SU-DHL-6 (cell line): ENCODE measurements at regions not wholly inside any gene's neighbourhood (a gene's known extent, or its start where the extent isn't known, plus 50 kb on each side); places are given as distances from the start of the nearest gene placed in this dataset.

Experiments used
- H2AFZ ChIP-seq: fragments of 200-600 bp; sonication (generic); 2 replicates; pipeline ENCODE4 v1.6.1; 2014; ENCODE audit warnings: low read depth, mild to moderate bottlenecking, moderate library complexity, mixed read lengths, antibody characterized with exemption, low read length; ENCODE audit not compliant: severe bottlenecking
- H3F3A ChIP-seq: fragments of 200-600 bp; shearing (Covaris generic); 2 replicates; pipeline ENCODE4 v1.6.0; 2016; ENCODE audit warnings: antibody characterized with exemption, mild to moderate bottlenecking; ENCODE audit not compliant: insufficient read depth
- H3K27ac ChIP-seq: fragments of 200-600 bp; sonication (generic); 2 replicates; pipeline ENCODE4 v1.5.1; 2016; ENCODE audit warnings: low read depth, mild to moderate bottlenecking, low read length, moderate library complexity, mixed read lengths
- H3K27me3 ChIP-seq: fragments of 200-600 bp; sonication (generic), shearing (Covaris generic); 2 replicates; pipeline ENCODE4 v1.6.0; 2014; ENCODE audit warnings: mild to moderate bottlenecking, low read length
- H3K36me3 ChIP-seq: fragments of 200-600 bp; sonication (generic); 2 replicates; pipeline ENCODE4 v1.6.1; 2014; ENCODE audit warnings: mild to moderate bottlenecking, low read length, mixed read lengths
- H3K4me2 ChIP-seq: fragments of 300-600, 200-600 bp; shearing (Covaris generic), sonication (generic); 2 replicates; pipeline ENCODE4 v1.6.0; 2014; ENCODE audit warnings: low read length, low read depth, mild to moderate bottlenecking; ENCODE audit not compliant: poor library complexity, severe bottlenecking
- H3K4me3 ChIP-seq: fragments of 200-600 bp; sonication (generic); 2 replicates; pipeline ENCODE4 v1.5.1; 2014; ENCODE audit warnings: antibody characterized with exemption, low read length, mild to moderate bottlenecking, mixed read lengths; ENCODE audit not compliant: insufficient read depth, poor library complexity, severe bottlenecking
- H3K79me2 ChIP-seq: fragments of 200-600 bp; sonication (generic); 2 replicates; pipeline ENCODE4 v1.6.1; 2014; ENCODE audit warnings: mild to moderate bottlenecking, low read length, moderate library complexity; ENCODE audit not compliant: insufficient read depth
- H3K9ac ChIP-seq: fragments of 200-600 bp; sonication (generic); 2 replicates; pipeline ENCODE4 v1.7.0; 2014; ENCODE audit warnings: mild to moderate bottlenecking, low read length
- H3K9me2 ChIP-seq: fragments of 200-600 bp; sonication (generic); replicated peaks from 2 replicates; pipeline ENCODE4 v1.6.1; 2014; ENCODE audit warnings: low read length; ENCODE audit not compliant: insufficient read depth
- H3K9me3 ChIP-seq: fragments of 200-600 bp; sonication (generic); 2 replicates; pipeline ENCODE4 v1.6.1; 2014; ENCODE audit warnings: low read length, mixed read lengths; ENCODE audit not compliant: insufficient read depth
- H4K20me1 ChIP-seq: fragments of 200-600 bp; sonication (generic); 2 replicates; pipeline ENCODE4 v1.6.1; 2014; ENCODE audit warnings: low read depth, mild to moderate bottlenecking, antibody characterized with exemption, low read length, moderate library complexity, mixed read lengths
- EZH2phosphoT487 ChIP-seq: fragments of 200-600 bp; sonication (generic), shearing (Covaris generic); conservative IDR thresholded peaks from 2 replicates; pipeline ENCODE4 v1.6.1; 2018; ENCODE audit warnings: mild to moderate bottlenecking, antibody characterized with exemption, low read length, moderate library complexity, mixed read lengths
- TF ChIP-seq, protein P1 (sequence below): fragments of 200-600 bp; sonication (generic); IDR thresholded peaks from one replicate; pipeline ENCODE4 v1.5.1; 2017; ENCODE audit warnings: antibody characterized with exemption, mild to moderate bottlenecking, low read length, moderate library complexity; ENCODE audit not compliant: insufficient read depth, poor library complexity, severe bottlenecking

- no peak overlapping the region for H3K4me2 ChIP-seq
- no peak overlapping the region for H3K4me3 ChIP-seq
- no peaks in the 10 kb centered on the region for H3K9me2 ChIP-seq
- no peak overlapping the region for H3K27ac ChIP-seq
- no peaks in the 10 kb centered on the region for H4K20me1 ChIP-seq
- no peaks in the 10 kb centered on the region for H3K36me3 ChIP-seq
- no peaks in the 10 kb centered on the region for H3K27me3 ChIP-seq
- H3K9me3 ChIP-seq: no peaks in the 10 kb centered on the region
- no peaks in the 10 kb centered on the region for H3K79me2 ChIP-seq
- no peak overlapping the region for H3K9ac ChIP-seq
- no peak overlapping the region for H2AFZ ChIP-seq
- TF ChIP-seq EZH2phosphoT487: no peak
- TF ChIP-seq, protein P1, sequence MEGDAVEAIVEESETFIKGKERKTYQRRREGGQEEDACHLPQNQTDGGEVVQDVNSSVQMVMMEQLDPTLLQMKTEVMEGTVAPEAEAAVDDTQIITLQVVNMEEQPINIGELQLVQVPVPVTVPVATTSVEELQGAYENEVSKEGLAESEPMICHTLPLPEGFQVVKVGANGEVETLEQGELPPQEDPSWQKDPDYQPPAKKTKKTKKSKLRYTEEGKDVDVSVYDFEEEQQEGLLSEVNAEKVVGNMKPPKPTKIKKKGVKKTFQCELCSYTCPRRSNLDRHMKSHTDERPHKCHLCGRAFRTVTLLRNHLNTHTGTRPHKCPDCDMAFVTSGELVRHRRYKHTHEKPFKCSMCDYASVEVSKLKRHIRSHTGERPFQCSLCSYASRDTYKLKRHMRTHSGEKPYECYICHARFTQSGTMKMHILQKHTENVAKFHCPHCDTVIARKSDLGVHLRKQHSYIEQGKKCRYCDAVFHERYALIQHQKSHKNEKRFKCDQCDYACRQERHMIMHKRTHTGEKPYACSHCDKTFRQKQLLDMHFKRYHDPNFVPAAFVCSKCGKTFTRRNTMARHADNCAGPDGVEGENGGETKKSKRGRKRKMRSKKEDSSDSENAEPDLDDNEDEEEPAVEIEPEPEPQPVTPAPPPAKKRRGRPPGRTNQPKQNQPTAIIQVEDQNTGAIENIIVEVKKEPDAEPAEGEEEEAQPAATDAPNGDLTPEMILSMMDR: no peak
- H3F3A ChIP-seq: no peaks in the 10 kb centered on the region
These were observed 141.0 kb downstream of the NR4A2 start for GRCh38 chr2:156191527-156191926.

DNA sequence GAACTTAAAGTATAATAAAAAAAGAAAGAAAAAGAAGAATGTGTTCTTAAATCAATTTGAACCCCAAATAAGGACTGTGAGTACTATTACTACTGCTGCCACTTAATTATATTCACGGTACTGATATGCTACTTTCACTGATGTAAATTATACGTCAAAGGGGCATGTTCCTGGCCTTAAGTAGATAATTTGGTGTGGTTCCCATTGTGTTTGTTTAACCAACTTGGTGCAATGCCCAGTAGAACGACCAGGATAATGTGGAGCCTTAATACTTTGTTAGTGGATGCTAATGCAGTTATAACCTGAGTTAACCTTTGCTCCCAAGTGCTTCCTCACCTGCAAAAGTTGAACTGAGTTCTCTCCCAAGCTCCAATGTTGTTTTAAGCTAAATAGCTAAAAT lies 142.0 kb downstream of the NR4A2 start:
- Histone ChIP-seq H4K20me1 (no peaks in the 10 kb centered on the region), H3K36me3 (no peaks in the 10 kb centered on the region), H3K27me3 (no peaks in the 10 kb centered on the region), H3K27ac (no peak overlapping the region), H3K9ac (no peak overlapping the region), H3K79me2 (no peaks in the 10 kb centered on the region), H3K4me2 (no peak overlapping the region), H2AFZ (no peak overlapping the region), H3K9me2 (no peaks in the 10 kb centered on the region), H3K4me3 (no peak overlapping the region), H3K9me3 (no peaks in the 10 kb centered on the region), H3F3A (no peaks in the 10 kb centered on the region)
- TF ChIP-seq, protein P1: no peak

- no peaks in the 10 kb centered on the region for H3K27me3 ChIP-seq
These were observed 142.9 kb downstream of the NR4A2 start for GRCh38 chr2:156189584-156189983.

More at GRCh38 chr2:156189584-156189983, 142.9 kb downstream of the NR4A2 start:
- H3F3A ChIP-seq: no peaks in the 10 kb centered on the region
- no peaks in the 10 kb centered on the region for H3K36me3 ChIP-seq
- no peaks in the 10 kb centered on the region for H3K9me2 ChIP-seq
- H3K4me3 ChIP-seq: no peak overlapping the region
- no peak overlapping the region for H3K27ac ChIP-seq
- no peaks in the 10 kb centered on the region for H3K79me2 ChIP-seq
- H2AFZ ChIP-seq: no peak overlapping the region
- H4K20me1 ChIP-seq: no peaks in the 10 kb centered on the region
- H3K9ac ChIP-seq: no peak overlapping the region
- no peaks in the 10 kb centered on the region for H3K9me3 ChIP-seq
- no peak overlapping the region for H3K4me2 ChIP-seq
- no peak for TF ChIP-seq EZH2phosphoT487
- TF ChIP-seq, protein P1: no peak
